T-helper 1 cell (primary cell): ENCODE measurements at regions not wholly inside any gene's neighbourhood (a gene's known extent, or its start where the extent isn't known, plus 50 kb on each side); places are given as distances from the start of the nearest gene placed in this dataset.
"Not testable (repeated sequence)": the region's sequence is repeated elsewhere in the genome, so short reads cannot be mapped to it uniquely, and the experiment has no call there.

Experiments
- DNase-seq, 5 donors: peaks; one replicate each; pipeline ENCODE4 v3.0.0-alpha.2; 2012 to 2020

DNA sequence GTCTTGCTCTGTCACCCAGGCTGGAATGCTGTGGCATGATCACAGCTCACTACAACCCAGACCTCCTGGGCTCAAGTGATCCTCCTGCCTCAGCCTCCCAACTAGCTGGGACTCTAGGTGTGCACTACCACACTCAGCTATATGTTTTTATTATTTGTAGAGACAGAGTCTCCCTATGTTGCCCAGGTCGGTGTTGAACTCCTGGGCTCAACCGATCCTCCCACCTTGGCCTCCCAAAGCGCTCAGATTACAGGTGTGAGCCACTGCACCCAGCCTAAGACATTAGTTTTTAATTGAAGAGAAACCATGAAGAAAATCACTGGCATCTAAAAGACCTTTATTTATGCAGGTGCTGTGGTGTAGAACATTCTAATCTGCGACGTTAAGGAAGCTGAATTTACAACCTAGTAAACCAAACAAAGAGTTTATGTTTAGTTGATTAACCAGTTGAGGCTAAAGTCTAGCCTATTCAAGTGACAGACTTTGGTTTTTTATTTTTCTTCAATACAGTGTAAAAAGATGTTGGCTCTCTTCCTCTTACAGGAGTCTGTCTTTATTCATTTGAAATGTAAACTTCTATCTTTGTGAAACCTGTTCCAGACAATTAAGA is 52.5 kb upstream of the NBL1 start:
- no peak for DNase-seq

GRCh38 chr1:19585507-19585906 is 58.6 kb upstream of the NBL1 start:
- no peak for DNase-seq

- DNase-seq, result peak; percentile 38 to 69 (median 61)
Observed at GRCh38 chr1:19582318-19582717, 61.8 kb upstream of the NBL1 start.

DNA sequence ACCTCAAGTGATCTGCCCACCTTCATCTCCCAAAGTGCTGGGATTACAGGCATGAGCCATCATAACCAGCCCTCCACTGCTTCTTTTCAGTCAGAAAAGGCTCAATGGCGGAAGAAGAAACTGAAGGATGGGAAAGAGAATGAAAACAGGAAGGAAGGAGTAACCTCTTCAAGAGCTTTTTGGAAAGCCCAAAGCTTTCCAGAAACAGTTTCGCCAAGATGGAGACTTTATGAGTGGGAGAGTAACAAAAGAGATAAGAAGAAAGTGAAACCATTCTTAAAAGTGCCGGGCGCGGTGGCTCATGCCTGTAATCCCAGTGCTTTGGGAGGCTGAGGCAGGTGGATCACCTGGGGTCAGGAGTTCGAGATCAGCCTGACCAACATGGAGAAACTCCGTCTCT is 62.7 kb upstream of the NBL1 start:
- DNase-seq, result no peak

DNA sequence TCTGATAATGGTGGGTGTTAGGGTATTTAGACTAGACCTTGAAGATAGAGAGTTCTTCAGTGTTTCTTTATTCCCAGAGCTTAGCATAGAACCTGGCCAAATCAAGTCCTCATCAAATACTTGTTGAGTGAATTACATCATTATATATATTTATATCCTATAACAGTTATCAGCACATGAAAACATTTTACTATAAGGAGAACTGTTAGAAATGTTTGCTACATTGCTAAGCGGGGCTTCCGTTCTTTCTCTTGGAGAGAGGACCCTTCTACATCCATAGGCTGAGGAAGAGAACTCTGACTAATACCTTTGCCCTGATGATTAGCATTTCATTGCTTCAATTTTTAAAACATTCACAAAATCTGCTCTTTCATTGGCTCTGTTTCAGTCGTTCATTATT is 66.5 kb upstream of the NBL1 start:
- DNase-seq, result no peak

DNA sequence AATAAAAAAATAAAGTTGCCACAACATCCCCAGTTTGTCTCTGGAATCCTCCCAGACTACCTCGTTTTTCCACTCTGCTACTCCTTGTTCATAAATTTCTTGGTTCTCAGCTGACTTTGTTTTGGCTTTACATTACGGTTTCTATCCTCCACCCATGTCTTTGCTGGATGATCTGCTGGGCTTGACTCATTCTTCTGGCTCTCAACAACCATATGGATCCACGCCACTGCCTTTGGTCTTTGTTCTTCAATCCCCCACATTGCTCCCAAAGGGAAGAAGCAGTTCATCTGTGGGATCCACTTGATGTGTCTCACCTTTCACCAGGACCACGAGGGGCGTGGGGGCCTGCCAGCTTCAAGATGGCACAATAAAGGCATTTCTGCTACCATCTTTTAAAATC is 67.1 kb upstream of the NBL1 start:
- no peak for DNase-seq

DNA sequence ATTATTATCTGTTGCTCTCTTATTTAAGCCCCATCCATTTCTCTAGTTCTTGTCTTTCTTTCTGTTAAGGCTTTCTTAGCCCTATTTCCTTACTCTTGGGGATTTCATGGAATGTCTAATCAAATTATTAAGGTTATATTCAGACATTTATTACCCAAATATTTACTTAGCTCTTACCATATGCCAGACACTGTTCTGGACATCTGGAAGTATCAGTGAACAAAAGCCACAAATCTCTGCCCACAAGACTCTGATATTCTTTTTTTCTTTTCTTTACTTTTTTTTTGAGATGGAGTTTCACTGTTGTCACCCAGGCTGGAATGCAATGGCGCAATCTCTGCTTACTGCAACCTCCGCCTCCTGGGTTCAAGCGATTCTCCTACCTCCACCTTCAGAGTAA is 74.3 kb upstream of the NBL1 start:
- no peak for DNase-seq

GRCh38 chr1:19567041-19567440 is 77.1 kb upstream of the NBL1 start:
- DNase-seq, result no peak

- no peak for DNase-seq
Observed at GRCh38 chr1:19564366-19564765, 79.0 kb upstream of the CAPZB start.

GRCh38 chr1:19563324-19564097 is 78.2 kb upstream of the CAPZB start:
- no peak for DNase-seq

DNA sequence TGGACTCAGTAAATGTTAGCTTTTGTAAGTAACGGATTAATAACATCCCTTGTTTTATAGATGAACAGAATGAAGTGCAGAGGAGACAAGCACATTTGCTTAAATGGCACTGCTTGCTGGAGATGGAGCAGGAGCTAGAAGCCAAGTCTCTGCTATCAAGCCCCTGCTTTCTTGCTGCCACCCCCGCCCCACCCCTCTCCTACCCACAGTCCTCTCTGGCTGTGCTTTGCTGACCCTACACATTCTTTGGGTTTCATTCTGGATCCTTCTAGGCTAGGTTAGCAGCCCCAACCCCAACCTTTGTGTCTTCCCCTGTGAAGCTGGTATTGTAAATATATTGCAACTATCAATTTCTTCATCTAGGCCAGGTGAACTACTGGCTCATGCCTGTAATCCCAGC is 77.5 kb upstream of the CAPZB start:
- no peak for DNase-seq

- DNase-seq, result no peak
Observed at GRCh38 chr1:19560480-19560879, 75.1 kb upstream of the CAPZB start.

DNA sequence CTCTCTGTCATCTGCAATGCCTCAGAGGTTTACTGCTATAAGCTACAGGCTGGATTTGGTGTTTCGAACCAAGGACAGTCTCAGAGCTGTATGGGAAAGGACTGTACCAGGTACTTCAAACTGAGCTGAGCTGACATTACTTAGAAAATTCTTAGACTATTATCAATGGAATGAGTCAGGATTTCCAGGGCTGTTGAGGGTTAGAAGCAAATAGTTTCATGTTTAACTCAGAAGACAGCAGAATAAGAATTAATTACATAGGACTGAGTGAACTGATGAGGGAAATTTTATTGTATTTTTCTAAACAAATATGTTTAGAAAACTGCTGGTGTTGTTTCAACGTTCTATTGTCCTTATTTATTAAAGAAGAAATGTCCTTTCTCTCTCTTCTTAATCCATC is 74.3 kb upstream of the CAPZB start:
- no peak for DNase-seq

GRCh38 chr1:19557609-19558051 is 72.3 kb upstream of the CAPZB start:
- DNase-seq, result no peak

DNA sequence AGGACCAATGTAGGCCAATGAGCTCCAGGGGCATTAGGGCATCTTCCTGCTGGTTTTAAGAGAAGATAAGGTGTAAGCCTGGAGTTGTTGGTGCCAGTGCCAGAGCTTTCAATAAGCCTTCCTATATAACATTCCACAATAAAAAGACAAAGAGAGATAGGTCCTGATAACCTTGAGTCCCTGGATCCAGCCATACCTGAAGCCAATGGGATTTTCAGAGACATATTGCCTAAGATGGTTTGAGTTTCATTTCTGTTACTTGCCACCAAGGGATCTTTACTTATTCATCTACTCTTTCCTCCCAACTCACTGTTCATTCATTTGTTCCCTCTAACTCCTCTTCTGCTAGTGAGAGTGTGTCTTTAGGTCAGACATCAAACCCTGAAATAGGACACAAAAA is 68.8 kb upstream of the CAPZB start:
- no peak for DNase-seq

DNA sequence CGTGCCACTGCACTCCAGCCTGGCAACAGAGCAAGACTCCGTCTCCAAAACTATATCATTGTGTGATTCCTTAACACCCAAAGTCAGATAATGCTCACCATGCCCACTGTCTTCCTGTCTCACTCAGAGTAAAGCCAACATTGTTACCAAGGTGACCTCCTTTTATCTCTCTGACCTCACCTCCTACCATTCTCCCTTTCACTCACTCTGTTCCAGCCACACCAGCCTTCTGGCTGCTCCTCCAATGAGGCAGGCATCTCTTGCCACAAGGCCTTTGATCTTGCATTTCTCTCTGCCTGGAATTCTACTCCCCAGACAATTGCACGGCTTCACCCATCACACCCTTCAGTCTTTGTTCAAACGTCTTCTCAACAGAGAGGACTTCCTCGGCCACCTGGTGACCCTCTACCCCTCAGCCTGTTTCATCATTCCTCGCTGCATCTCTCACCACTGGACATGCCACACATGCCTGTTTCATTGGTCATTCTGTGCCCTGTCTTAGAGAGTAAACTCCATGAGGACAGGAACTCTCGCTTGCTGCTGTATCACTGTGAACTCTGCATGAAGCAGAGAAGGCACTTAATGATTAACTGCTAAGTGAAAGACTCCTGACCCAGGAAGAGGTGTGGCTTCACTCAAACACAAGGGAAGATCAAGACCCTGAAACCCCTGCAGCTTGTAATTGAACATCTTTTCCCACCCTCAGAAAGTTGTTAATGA is 67.1 kb upstream of the CAPZB start:
- no peak for DNase-seq

DNA sequence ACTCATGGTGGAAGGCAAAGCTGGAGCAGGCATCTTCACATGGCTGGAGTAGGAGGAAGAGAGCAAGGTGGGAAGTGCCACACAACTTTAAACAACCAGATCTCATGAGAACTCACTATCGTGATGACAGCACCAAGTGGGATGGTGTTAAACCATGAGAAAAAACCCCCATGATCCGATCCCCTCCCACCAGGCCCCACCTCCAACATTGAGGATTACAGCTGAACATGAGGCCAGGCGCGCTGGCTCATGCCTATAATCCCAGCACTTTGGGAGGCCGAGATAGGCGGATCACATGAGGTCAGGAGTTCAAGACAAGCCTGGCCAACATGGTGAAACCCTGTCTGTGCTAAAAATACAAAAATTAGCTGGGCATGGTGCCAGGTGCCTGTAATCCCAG is 66.5 kb upstream of the CAPZB start:
- not testable (repeated sequence) for DNase-seq

GRCh38 chr1:19550437-19550836 is 65.1 kb upstream of the CAPZB start:
- not testable (repeated sequence) for DNase-seq

DNA sequence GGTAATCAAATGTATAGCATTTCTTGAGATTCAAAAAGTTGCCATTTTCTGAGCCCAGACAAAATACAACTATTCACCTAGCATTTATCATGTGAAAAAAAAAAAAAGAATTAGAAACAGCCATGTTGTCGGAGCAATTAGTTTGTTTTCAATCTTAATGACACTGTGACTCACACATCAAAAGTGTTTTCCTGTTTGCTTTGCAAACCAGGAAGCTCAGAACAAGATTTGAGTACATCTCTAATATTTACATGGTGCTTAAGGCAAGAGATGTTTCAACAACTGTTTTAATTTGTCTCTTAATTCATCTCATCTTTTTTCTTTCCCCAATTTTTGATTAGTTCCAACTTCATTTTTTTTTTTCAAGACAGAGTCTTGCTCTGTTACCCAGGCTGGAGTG is 62.5 kb upstream of the CAPZB start:
- no peak for DNase-seq

- DNase-seq, result no peak
Observed at GRCh38 chr1:19536519-19536918, 51.2 kb upstream of the CAPZB start.

DNA sequence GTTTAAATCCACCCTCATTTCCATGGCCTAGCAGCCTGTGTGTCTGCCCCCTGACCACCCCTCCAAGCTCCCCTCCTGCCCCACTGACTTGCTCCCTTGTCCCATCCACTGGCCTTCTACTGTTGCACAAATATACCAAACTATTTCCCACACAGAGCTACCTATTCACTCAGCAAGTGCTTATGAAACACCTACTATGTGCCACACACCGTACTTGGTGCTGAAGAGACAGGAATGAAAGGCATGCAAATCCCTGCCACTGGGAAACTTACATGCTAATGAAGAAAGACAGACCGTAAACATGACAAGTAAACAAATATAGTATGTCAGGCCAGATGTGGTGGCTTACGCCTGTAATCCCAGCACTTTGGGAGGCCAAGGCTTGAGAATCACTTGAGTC is 49.9 kb upstream of the CAPZB start:
- no peak for DNase-seq
